H9 (cell line): ENCODE measurements at regions not wholly inside any gene's neighbourhood (a gene's known extent, or its start where the extent isn't known, plus 50 kb on each side); places are given as distances from the start of the nearest gene placed in this dataset.

ENCODE experiments used
- DNase-seq: peaks from one replicate; pipeline ENCODE4 v3.0.0-alpha.2; 2017
- H2AFZ ChIP-seq: one replicate; pipeline ENCODE4 v1.6.1; 2013; ENCODE audit warnings: mild to moderate bottlenecking, low read length, control low read depth, moderate library complexity
- H2AK5ac ChIP-seq: 2 replicates; pipeline ENCODE4 v1.6.1; 2013; ENCODE audit warnings: low read length, control low read depth, mixed read lengths; ENCODE audit not compliant: insufficient read length
- H2BK120ac ChIP-seq: one replicate; pipeline ENCODE4 v1.6.1; 2013; ENCODE audit warnings: low read depth, mild to moderate bottlenecking, low read length, control low read depth, inconsistent platforms; ENCODE audit not compliant: poor library complexity, severe bottlenecking
- H2BK12ac ChIP-seq: 2 replicates; pipeline ENCODE4 v1.6.1; 2013; ENCODE audit warnings: low read length, control low read depth, mixed read lengths, low read depth; ENCODE audit not compliant: insufficient read length
- H2BK15ac ChIP-seq: 2 replicates; pipeline ENCODE4 v1.6.1; 2013; ENCODE audit warnings: low read depth, low read length, control low read depth
- H2BK20ac ChIP-seq: one replicate; pipeline ENCODE4 v1.6.1; 2013; ENCODE audit warnings: low read depth, mild to moderate bottlenecking, low read length, control low read depth, inconsistent platforms; ENCODE audit not compliant: poor library complexity, severe bottlenecking
- H2BK5ac ChIP-seq: 2 replicates; pipeline ENCODE4 v1.6.1; 2013; ENCODE audit warnings: low read length, control low read depth, mixed read lengths; ENCODE audit not compliant: insufficient read length
- H3K14ac ChIP-seq: 2 replicates; pipeline ENCODE4 v1.6.1; 2013; ENCODE audit warnings: low read length, control low read depth; ENCODE audit not compliant: insufficient read depth
- H3K18ac ChIP-seq: 2 replicates; pipeline ENCODE4 v1.6.1; 2013; ENCODE audit warnings: low read depth, mild to moderate bottlenecking, mixed read lengths, low read length, control low read depth; ENCODE audit not compliant: insufficient read length
- H3K23ac ChIP-seq: 2 replicates; pipeline ENCODE4 v1.6.1; 2013; ENCODE audit warnings: low read length, control low read depth, mixed read lengths, low read depth; ENCODE audit not compliant: insufficient read length
- H3K23me2 ChIP-seq: 2 replicates; pipeline ENCODE4 v1.6.1; 2013; ENCODE audit warnings: low read depth, mild to moderate bottlenecking, mixed read lengths, low read length, control low read depth; ENCODE audit not compliant: insufficient read length, poor library complexity, severe bottlenecking
- H3K27ac ChIP-seq: 2 replicates; pipeline ENCODE4 v1.5.1; 2013; ENCODE audit warnings: low read length, control low read depth, mixed read lengths, low read depth; ENCODE audit not compliant: insufficient read length
- H3K27me3 ChIP-seq: 2 replicates; pipeline ENCODE4 v1.6.1; 2013; ENCODE audit warnings: low read length, control low read depth, inconsistent platforms; ENCODE audit not compliant: insufficient read depth
- H3K4ac ChIP-seq: 2 replicates; pipeline ENCODE4 v1.6.1; 2013; ENCODE audit warnings: low read depth, mild to moderate bottlenecking, control low read depth, inconsistent platforms, low read length, moderate library complexity
- H3K4me1 ChIP-seq: 2 replicates; pipeline ENCODE4 v1.6.1; 2013; ENCODE audit warnings: low read length, control low read depth, inconsistent platforms; ENCODE audit not compliant: insufficient read depth
- H3K4me2 ChIP-seq: 2 replicates; pipeline ENCODE4 v1.6.1; 2013; ENCODE audit warnings: low read length, control low read depth, mixed read lengths; ENCODE audit not compliant: insufficient read length, insufficient read depth
- H3K56ac ChIP-seq: 2 replicates; pipeline ENCODE4 v1.6.1; 2013; ENCODE audit warnings: low read depth, mild to moderate bottlenecking, mixed read lengths, low read length, control low read depth; ENCODE audit not compliant: insufficient read length
- H3K79me1 ChIP-seq: 2 replicates; pipeline ENCODE4 v1.6.1; 2013; ENCODE audit warnings: low read depth, mild to moderate bottlenecking, moderate library complexity, low read length, control low read depth, inconsistent platforms; ENCODE audit not compliant: insufficient read depth, poor library complexity, severe bottlenecking
- H3K79me2 ChIP-seq: 2 replicates; pipeline ENCODE4 v1.6.1; 2013; ENCODE audit warnings: low read length, control low read depth, inconsistent platforms; ENCODE audit not compliant: insufficient read depth
- H3K9ac ChIP-seq: 2 replicates; pipeline ENCODE4 v1.6.1; 2013; ENCODE audit warnings: low read length, control low read depth, mixed read lengths; ENCODE audit not compliant: insufficient read length; ENCODE audit errors: extremely low read depth
- H3K9me3 ChIP-seq: one replicate; pipeline ENCODE4 v1.6.1; 2013; ENCODE audit warnings: low read depth, low read length, inconsistent platforms; ENCODE audit not compliant: control insufficient read depth
- H3T11ph ChIP-seq: one replicate; pipeline ENCODE4 v1.6.1; 2013; ENCODE audit warnings: mild to moderate bottlenecking, low read length, control low read depth, inconsistent platforms
- H4K20me1 ChIP-seq: one replicate; pipeline ENCODE4 v1.6.1; 2013; ENCODE audit not compliant: control insufficient read depth, insufficient read length, insufficient read depth
- H4K5ac ChIP-seq: 2 replicates; pipeline ENCODE4 v1.6.1; 2013; ENCODE audit warnings: low read depth, mild to moderate bottlenecking, mixed read lengths, low read length, control low read depth; ENCODE audit not compliant: insufficient read length
- H4K8ac ChIP-seq: replicated peaks from 2 replicates; pipeline ENCODE4 v1.6.1; 2013; ENCODE audit warnings: low read length, control low read depth, mixed read lengths, low read depth; ENCODE audit not compliant: insufficient read length
- H4K91ac ChIP-seq: 2 replicates; pipeline ENCODE4 v1.6.1; 2013; ENCODE audit warnings: low read depth, mild to moderate bottlenecking, moderate library complexity, mixed read lengths, low read length, control low read depth; ENCODE audit not compliant: insufficient read length
- H3K27ac Mint-ChIP-seq, 3 experiments: 2 replicates in 2 of 3; 3 replicates in 1 of 3; pipeline ENCODE4 v1.8.0; 2020 to 2021; ENCODE audit warnings: mixed read lengths in 3 of 3, mild to moderate bottlenecking in 1 of 3, moderate library complexity in 1 of 3
- H3K27me3 Mint-ChIP-seq: 2 replicates; pipeline ENCODE4 v1.8.0; 2021; ENCODE audit warnings: low read depth, mild to moderate bottlenecking, moderate library complexity, mixed read lengths
- H3K36me3 Mint-ChIP-seq, 3 experiments: 2 replicates in 2 of 3; 3 replicates in 1 of 3; pipeline ENCODE4 v1.8.0; 2020 to 2021; ENCODE audit warnings: low read depth in 3 of 3, mixed read lengths in 3 of 3; ENCODE audit not compliant: insufficient read depth in 1 of 3
- H3K4me1 Mint-ChIP-seq, 2 experiments: 2 replicates each; pipeline ENCODE4 v1.8.0; 2020; ENCODE audit warnings: mixed read lengths in 2 of 2
- H3K4me3 Mint-ChIP-seq, 2 experiments: 2 replicates in 1 of 2; 3 replicates in 1 of 2; pipeline ENCODE4 v1.8.0; 2020 to 2021; ENCODE audit warnings: mild to moderate bottlenecking in 2 of 2, mixed read lengths in 2 of 2, moderate library complexity in 1 of 2
- H3K9me3 Mint-ChIP-seq, 2 experiments: 2 replicates in 1 of 2; 3 replicates in 1 of 2; pipeline ENCODE4 v1.8.0; 2020; ENCODE audit warnings: mild to moderate bottlenecking in 2 of 2, mixed read lengths in 2 of 2, moderate library complexity in 1 of 2
- WGBS: extraction: QIAGEN DNeasy Blood & Tissue Kit; methylation state at CpG from one replicate; pipeline ENCODE4 v1.1.7; 2013; ENCODE audit warnings: missing lambda C conversion rate, low lambda C conversion rate, mixed read lengths; ENCODE audit not compliant: insufficient read length; ENCODE audit errors: extremely low coverage; 5-methylcytosine and 5-hydroxymethylcytosine counted together
- TF ChIP-seq, protein P1 (sequence below): fragments of 200-600 bp; sonication (generic); conservative IDR thresholded peaks from 3 replicates; pipeline ENCODE4 v1.8.0; 2021; ENCODE audit warnings: antibody characterized with exemption, mild to moderate bottlenecking

- no peak overlapping the region for H3K18ac ChIP-seq
- H2BK5ac ChIP-seq, result no peak overlapping the region
- no peaks in the 10 kb centered on the region for H3K23me2 ChIP-seq
- no peak overlapping the region for H3K23ac ChIP-seq
- H3K27me3 ChIP-seq, result no peaks in the 10 kb centered on the region
- DNase-seq, result no peak
- no peak overlapping the region for H4K5ac ChIP-seq
- H3K4ac ChIP-seq, result no peak overlapping the region
- no peak overlapping the region for H3T11ph ChIP-seq
- peaks cover 3% of the 10 kb centered on the region; the same call in 1 of the 2 replicates for H3K4me1 ChIP-seq
- no peak overlapping the region for H3K14ac ChIP-seq
- no peaks in the 10 kb centered on the region for H3K79me2 ChIP-seq
- H3K27ac ChIP-seq, result no peak overlapping the region
- no peak overlapping the region for H4K8ac ChIP-seq
- H3K9me3 Mint-ChIP-seq, result peaks cover 9 to 12% of the 10 kb centered on the region in 2 experiments
- H2BK15ac ChIP-seq, result no peak overlapping the region
- no peak overlapping the region for H2BK120ac ChIP-seq
- no peak overlapping the region for H2AFZ ChIP-seq
- H3K4me2 ChIP-seq, result no peak overlapping the region
- no CpG with 5 or more reads among the region's 2 CpGs for WGBS
- no peak overlapping the region for H4K91ac ChIP-seq
- H3K9me3 ChIP-seq, result no peaks in the 10 kb centered on the region
- H2AK5ac ChIP-seq, result no peak overlapping the region
- no peaks in the 10 kb centered on the region for H4K20me1 ChIP-seq
- H3K4me3 Mint-ChIP-seq, result no peak overlapping the region
- peaks cover 6% of the 10 kb centered on the region for H3K27me3 Mint-ChIP-seq
- H3K27ac Mint-ChIP-seq, result no peak overlapping the region; a peak in 1 of 7 replicates
- H3K4me1 Mint-ChIP-seq, result peaks cover 33 to 37% of the 10 kb centered on the region in 2 experiments
- TF ChIP-seq, protein P1, sequence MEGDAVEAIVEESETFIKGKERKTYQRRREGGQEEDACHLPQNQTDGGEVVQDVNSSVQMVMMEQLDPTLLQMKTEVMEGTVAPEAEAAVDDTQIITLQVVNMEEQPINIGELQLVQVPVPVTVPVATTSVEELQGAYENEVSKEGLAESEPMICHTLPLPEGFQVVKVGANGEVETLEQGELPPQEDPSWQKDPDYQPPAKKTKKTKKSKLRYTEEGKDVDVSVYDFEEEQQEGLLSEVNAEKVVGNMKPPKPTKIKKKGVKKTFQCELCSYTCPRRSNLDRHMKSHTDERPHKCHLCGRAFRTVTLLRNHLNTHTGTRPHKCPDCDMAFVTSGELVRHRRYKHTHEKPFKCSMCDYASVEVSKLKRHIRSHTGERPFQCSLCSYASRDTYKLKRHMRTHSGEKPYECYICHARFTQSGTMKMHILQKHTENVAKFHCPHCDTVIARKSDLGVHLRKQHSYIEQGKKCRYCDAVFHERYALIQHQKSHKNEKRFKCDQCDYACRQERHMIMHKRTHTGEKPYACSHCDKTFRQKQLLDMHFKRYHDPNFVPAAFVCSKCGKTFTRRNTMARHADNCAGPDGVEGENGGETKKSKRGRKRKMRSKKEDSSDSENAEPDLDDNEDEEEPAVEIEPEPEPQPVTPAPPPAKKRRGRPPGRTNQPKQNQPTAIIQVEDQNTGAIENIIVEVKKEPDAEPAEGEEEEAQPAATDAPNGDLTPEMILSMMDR, result no peak
- no peak overlapping the region for H3K56ac ChIP-seq
- H2BK12ac ChIP-seq, result no peak overlapping the region
- H3K36me3 Mint-ChIP-seq, result peaks cover 0 to 7% (median 7%) of the 10 kb centered on the region in 3 experiments; a peak in 3 of 7 replicates
- H2BK20ac ChIP-seq, result no peak overlapping the region
- H3K9ac ChIP-seq, result no peak overlapping the region
- no peaks in the 10 kb centered on the region for H3K79me1 ChIP-seq
Observed at GRCh38 chr22:44424359-44424682, 73.7 kb downstream of the RTL6 start.
